ENCODE measurements at regions not wholly inside any gene's neighbourhood (a gene's known extent, or its start where the extent isn't known, plus 50 kb on each side); places are given as distances from the start of the nearest gene placed in this dataset.

DNA sequence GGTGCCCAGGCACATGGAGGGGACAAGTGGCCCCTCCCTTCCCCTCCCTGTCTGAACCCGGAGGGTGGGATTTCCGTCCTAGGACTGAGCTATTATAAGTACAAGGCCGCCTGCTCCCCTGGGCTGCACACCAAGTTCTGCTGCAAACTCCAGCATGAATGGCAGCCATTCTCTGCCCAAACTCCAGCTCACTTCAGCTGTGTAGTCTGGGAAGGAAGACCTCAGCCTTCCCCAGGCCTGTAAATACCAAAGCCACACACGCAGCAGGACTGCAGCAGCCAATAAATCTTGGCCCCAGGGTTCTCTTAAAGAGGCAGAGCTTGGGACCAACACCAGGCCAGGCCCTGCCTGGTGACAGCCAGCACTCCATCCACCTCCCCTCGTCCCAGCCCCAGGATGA lies 291.3 kb upstream of the ZMIZ1 start:
- Mint-ChIP-seq H3K27ac (no peak overlapping the region), H3K36me3 (no peaks in the 10 kb centered on the region), H3K4me3 (no peak overlapping the region), H3K9me3 (no peaks in the 10 kb centered on the region), H3K4me1 (no peaks in the 10 kb centered on the region), H3K27me3 (no peaks in the 10 kb centered on the region)
- ATAC-seq = no peak
- intact Hi-C loops (cut with micrococcal nuclease) = no loop called here
- DNase-seq = no peak
- Histone ChIP-seq H3K27ac (ENCODE audit: low read depth, low read length) (no peak overlapping the region), H3K9me3 (ENCODE audit: control insufficient read depth in 2 of 3, low read length in 3 of 3) (no peaks in the 10 kb centered on the region), H3K27me3 (ENCODE audit: control insufficient read depth in 2 of 2, insufficient read depth in 2 of 2, low read length in 2 of 2) (no peaks in the 10 kb centered on the region), H3K36me3 (ENCODE audit: control insufficient read depth in 2 of 3, insufficient read depth in 3 of 3, low read length in 3 of 3) (no peaks in the 10 kb centered on the region), H3K4me3 (ENCODE audit: low read length) (no peak overlapping the region), H3K4me1 (ENCODE audit: control insufficient read depth in 2 of 2, insufficient read depth in 2 of 2, low read length in 2 of 2) (no peaks in the 10 kb centered on the region)
- CTCF ChIA-PET = no interaction called here
- POLR2A ChIA-PET = no interaction called here

GRCh38 chr10:78777867-78778266 lies 290.9 kb upstream of the ZMIZ1 start:
- peaks cover 0 to 1% (median 0%) of the 10 kb centered on the region in 7 donors for H3K4me1 Mint-ChIP-seq
- peaks cover 0 to 2% (median 0%) of the 10 kb centered on the region in 5 donors for H3K27me3 Mint-ChIP-seq
- ATAC-seq (no peak), DNase-seq (no peak)
- H3K27ac ChIP-seq (ENCODE audit: low read depth, low read length) = no peak overlapping the region
- no peaks in the 10 kb centered on the region for H3K9me3 ChIP-seq (ENCODE audit: control insufficient read depth in 2 of 3, low read length in 3 of 3)
- no peaks in the 10 kb centered on the region for H3K4me1 ChIP-seq (ENCODE audit: control insufficient read depth in 2 of 2, insufficient read depth in 2 of 2, low read length in 2 of 2)
- H3K27me3 ChIP-seq (ENCODE audit: control insufficient read depth in 2 of 2, insufficient read depth in 2 of 2, low read length in 2 of 2) = no peaks in the 10 kb centered on the region
- ChIA-PET POLR2A (no interaction called here), CTCF (no interaction called here)
- no peak overlapping the region for H3K27ac Mint-ChIP-seq
- H3K4me3 ChIP-seq (ENCODE audit: low read length) = no peak overlapping the region
- H3K9me3 Mint-ChIP-seq = no peaks in the 10 kb centered on the region
- H3K36me3 Mint-ChIP-seq = no peaks in the 10 kb centered on the region
- H3K36me3 ChIP-seq (ENCODE audit: control insufficient read depth in 2 of 3, insufficient read depth in 3 of 3, low read length in 3 of 3) = no peaks in the 10 kb centered on the region
- H3K4me3 Mint-ChIP-seq = no peak overlapping the region
- intact Hi-C loops (cut with micrococcal nuclease) = no loop called here

DNA sequence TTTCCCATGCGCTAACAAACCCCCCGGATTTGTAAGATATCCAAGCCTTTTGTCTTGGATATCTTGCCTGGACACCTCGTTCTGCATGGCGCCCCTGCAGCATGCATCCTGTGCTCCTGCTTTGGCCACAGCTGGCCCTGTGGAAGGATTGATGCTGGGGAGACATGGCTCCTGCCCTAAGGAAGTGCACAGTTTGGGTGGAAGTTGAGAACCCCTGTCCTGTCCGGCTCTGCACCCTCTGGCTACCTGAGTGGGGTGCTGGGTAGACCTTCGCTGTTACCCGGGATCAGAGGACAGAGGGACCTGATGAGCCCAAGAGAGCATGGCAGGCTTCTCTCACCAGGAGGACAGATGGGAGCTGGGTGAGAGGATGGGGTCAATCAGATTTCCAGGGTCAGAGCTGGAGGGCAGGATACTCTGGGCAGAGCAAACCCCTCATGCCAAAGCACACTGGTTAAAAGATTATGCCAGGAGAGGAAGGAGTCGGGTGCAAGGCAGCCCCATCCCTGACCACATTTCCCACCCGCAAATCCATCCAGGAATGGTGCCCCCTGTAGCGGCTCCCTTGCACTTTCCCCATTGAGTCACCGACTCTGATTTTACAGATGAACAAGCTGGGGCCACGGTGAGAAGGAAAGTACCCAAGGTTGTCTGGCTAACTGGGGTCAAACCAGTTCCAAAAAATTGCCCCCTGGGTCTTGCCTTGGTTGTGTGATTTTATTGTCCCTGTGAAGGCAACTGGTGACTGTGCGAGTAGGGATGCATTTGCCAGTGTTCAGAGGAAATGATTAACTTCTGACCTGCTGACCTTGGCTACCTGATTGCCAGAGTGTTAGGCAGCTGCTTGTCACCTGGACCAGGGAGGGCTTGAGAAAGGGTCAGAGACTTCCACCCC lies 290.1 kb upstream of the ZMIZ1 start:
- no peaks in the 10 kb centered on the region for H3K9me3 ChIP-seq (ENCODE audit: control insufficient read depth in 2 of 3, low read length in 3 of 3)

GRCh38 chr10:78779339-78779955 lies 289.3 kb upstream of the ZMIZ1 start:
- no peak for DNase-seq
- intact Hi-C loops (cut with micrococcal nuclease) = no loop called here

More for the DNA sequence above, 290.1 kb upstream of the ZMIZ1 start:
- Mint-ChIP-seq H3K4me3 (no peak overlapping the region), H3K4me1 (peaks cover 0 to 1% (median 0%) of the 10 kb centered on the region in 7 donors), H3K36me3 (no peaks in the 10 kb centered on the region), H3K9me3 (peaks cover 0 to 2% (median 0%) of the 10 kb centered on the region in 11 donors), H3K27ac (no peak overlapping the region), H3K27me3 (peaks cover 1 to 4% (median 2%) of the 10 kb centered on the region in 5 donors)
- ChIA-PET POLR2A (no interaction called here), CTCF (no interaction called here)
- intact Hi-C loops (cut with micrococcal nuclease) = no loop called here
- H3K27ac ChIP-seq (ENCODE audit: low read depth, low read length) = no peak overlapping the region
- H3K27me3 ChIP-seq (ENCODE audit: control insufficient read depth in 2 of 2, insufficient read depth in 2 of 2, low read length in 2 of 2) = no peaks in the 10 kb centered on the region
- H3K4me3 ChIP-seq (ENCODE audit: low read length) = no peak overlapping the region
- no peaks in the 10 kb centered on the region for H3K4me1 ChIP-seq (ENCODE audit: control insufficient read depth in 2 of 2, insufficient read depth in 2 of 2, low read length in 2 of 2)
- H3K36me3 ChIP-seq (ENCODE audit: control insufficient read depth in 2 of 3, insufficient read depth in 3 of 3, low read length in 3 of 3) = no peaks in the 10 kb centered on the region
- DNase-seq (no peak), ATAC-seq (no peak)

DNA sequence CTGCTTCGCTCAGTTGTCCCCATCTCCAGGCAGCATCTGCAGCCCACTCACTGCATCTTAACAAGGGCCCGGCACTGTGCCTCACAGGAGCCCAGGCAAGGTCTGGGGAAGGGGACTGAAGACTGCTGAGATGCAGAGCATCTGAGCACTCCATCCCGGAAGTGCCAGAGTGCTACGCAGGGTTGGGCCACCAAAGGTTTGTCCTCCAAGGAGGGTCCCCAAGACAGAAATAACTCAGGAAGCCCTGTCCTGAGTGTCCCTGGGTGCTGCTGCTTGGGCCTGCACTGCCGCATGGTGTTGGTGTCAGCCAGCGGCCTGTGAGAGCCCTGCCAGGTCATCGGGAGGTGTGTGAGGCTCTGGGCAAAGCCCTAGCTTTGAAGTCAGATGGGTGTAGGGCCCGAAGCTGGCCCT lies 288.2 kb upstream of the ZMIZ1 start:
- DNase-seq (no peak), ATAC-seq (no peak)
- Histone ChIP-seq H3K4me3 (ENCODE audit: low read length) (no peak overlapping the region), H3K9me3 (ENCODE audit: control insufficient read depth in 2 of 3, low read length in 3 of 3) (no peaks in the 10 kb centered on the region), H3K27ac (ENCODE audit: low read depth, low read length) (no peak overlapping the region), H3K36me3 (ENCODE audit: control insufficient read depth in 2 of 3, insufficient read depth in 3 of 3, low read length in 3 of 3) (no peaks in the 10 kb centered on the region), H3K4me1 (ENCODE audit: control insufficient read depth in 2 of 2, insufficient read depth in 2 of 2, low read length in 2 of 2) (no peaks in the 10 kb centered on the region), H3K27me3 (ENCODE audit: control insufficient read depth in 2 of 2, insufficient read depth in 2 of 2, low read length in 2 of 2) (no peaks in the 10 kb centered on the region)
- peaks cover 0 to 1% (median 0%) of the 10 kb centered on the region in 7 donors for H3K4me1 Mint-ChIP-seq
- CTCF ChIA-PET = no interaction called here
- no peaks in the 10 kb centered on the region for H3K36me3 Mint-ChIP-seq
- peaks cover 5 to 9% (median 7%) of the 10 kb centered on the region in 5 donors for H3K27me3 Mint-ChIP-seq
- no peak overlapping the region for H3K4me3 Mint-ChIP-seq
- H3K27ac Mint-ChIP-seq = no peak overlapping the region
- intact Hi-C loops (cut with micrococcal nuclease) = no loop called here
- POLR2A ChIA-PET = no interaction called here
- peaks cover 0 to 5% (median 0%) of the 10 kb centered on the region in 11 donors for H3K9me3 Mint-ChIP-seq

More at GRCh38 chr10:78779339-78779955, 289.3 kb upstream of the ZMIZ1 start:
- ATAC-seq = no peak
- H3K4me3 Mint-ChIP-seq = no peak overlapping the region
- Histone ChIP-seq H3K4me3 (ENCODE audit: low read length) (no peak overlapping the region), H3K36me3 (ENCODE audit: control insufficient read depth in 2 of 3, insufficient read depth in 3 of 3, low read length in 3 of 3) (no peaks in the 10 kb centered on the region), H3K9me3 (ENCODE audit: control insufficient read depth in 2 of 3, low read length in 3 of 3) (no peaks in the 10 kb centered on the region), H3K27me3 (ENCODE audit: control insufficient read depth in 2 of 2, insufficient read depth in 2 of 2, low read length in 2 of 2) (no peaks in the 10 kb centered on the region), H3K27ac (ENCODE audit: low read depth, low read length) (no peak overlapping the region), H3K4me1 (ENCODE audit: control insufficient read depth in 2 of 2, insufficient read depth in 2 of 2, low read length in 2 of 2) (no peaks in the 10 kb centered on the region)
- H3K4me1 Mint-ChIP-seq = peaks cover 0 to 1% (median 0%) of the 10 kb centered on the region in 7 donors
- peaks cover 0 to 5% (median 0%) of the 10 kb centered on the region in 11 donors for H3K9me3 Mint-ChIP-seq
- H3K36me3 Mint-ChIP-seq = no peaks in the 10 kb centered on the region
- peaks cover 3 to 8% (median 6%) of the 10 kb centered on the region in 5 donors for H3K27me3 Mint-ChIP-seq
- CTCF ChIA-PET = no interaction called here
- POLR2A ChIA-PET = no interaction called here
- no peak overlapping the region for H3K27ac Mint-ChIP-seq

DNA sequence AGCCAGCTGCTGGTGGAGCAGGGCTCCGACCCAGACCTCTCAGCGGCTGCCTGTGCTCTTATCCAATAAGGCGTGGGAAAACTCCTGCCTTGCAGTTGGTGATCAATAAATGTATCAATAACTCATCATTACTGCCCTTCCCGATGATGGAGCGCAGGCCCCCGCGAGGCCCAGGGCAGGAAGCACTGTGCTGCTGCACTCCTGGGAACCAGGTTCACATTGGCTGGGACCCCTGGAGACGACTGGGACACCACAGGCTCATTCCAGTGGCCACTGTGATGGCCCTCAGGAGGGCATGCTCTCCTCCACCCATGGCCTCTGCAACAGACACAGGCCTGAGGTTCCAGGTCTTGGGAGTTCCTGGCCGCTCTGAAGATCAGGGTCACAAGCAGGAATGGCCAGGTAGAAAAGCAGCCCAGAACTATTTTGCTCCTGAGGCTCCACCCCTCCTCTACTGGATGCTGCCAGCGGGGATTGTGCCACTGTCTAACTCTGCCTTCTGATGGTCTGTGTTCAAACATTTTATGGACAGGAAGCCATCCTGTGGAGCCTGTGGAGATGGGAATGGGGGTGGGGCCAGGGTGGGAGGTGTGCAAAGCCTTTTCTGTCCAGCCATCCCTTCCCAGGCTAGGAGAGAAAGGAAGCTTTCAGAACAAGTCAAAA lies 287.4 kb upstream of the ZMIZ1 start:
- Histone ChIP-seq H3K36me3 (ENCODE audit: control insufficient read depth in 2 of 3, insufficient read depth in 3 of 3, low read length in 3 of 3) (no peaks in the 10 kb centered on the region), H3K27ac (ENCODE audit: low read depth, low read length) (no peak overlapping the region), H3K9me3 (ENCODE audit: control insufficient read depth in 2 of 3, low read length in 3 of 3) (no peaks in the 10 kb centered on the region), H3K4me3 (ENCODE audit: low read length) (no peak overlapping the region), H3K4me1 (ENCODE audit: control insufficient read depth in 2 of 2, insufficient read depth in 2 of 2, low read length in 2 of 2) (no peaks in the 10 kb centered on the region), H3K27me3 (ENCODE audit: control insufficient read depth in 2 of 2, insufficient read depth in 2 of 2, low read length in 2 of 2) (no peaks in the 10 kb centered on the region)
- POLR2A ChIA-PET = no interaction called here
- Mint-ChIP-seq H3K4me1 (peaks cover 0 to 1% (median 0%) of the 10 kb centered on the region in 7 donors), H3K27me3 (peaks cover 5 to 9% (median 7%) of the 10 kb centered on the region in 5 donors), H3K36me3 (no peaks in the 10 kb centered on the region), H3K4me3 (no peak overlapping the region), H3K27ac (no peak overlapping the region), H3K9me3 (peaks cover 0 to 5% (median 0%) of the 10 kb centered on the region in 11 donors)
- ATAC-seq = no peak
- intact Hi-C loops (cut with micrococcal nuclease) = no loop called here
- DNase-seq = no peak
- CTCF ChIA-PET = no interaction called here

All from naive thymus-derived CD4-positive, alpha-beta T cell (primary cell).